ENCODE measurements at regions not wholly inside any gene's neighbourhood (a gene's known extent, or its start where the extent isn't known, plus 50 kb on each side); places are given as distances from the start of the nearest gene placed in this dataset.
"Not testable (repeated sequence)": the region's sequence is repeated elsewhere in the genome, so short reads cannot be mapped to it uniquely, and the experiment has no call there.

- not testable (repeated sequence) for TF ChIP-seq CTCF, EP300, POLR2A (IDR thresholded peaks at IDR 0.05)
Observed at GRCh38 chr1:163591131-163591530, 269.4 kb downstream of the NUF2 start.
